ENCODE measurements at regions not wholly inside any gene's neighbourhood (a gene's known extent, or its start where the extent isn't known, plus 50 kb on each side); places are given as distances from the start of the nearest gene placed in this dataset.

DNA sequence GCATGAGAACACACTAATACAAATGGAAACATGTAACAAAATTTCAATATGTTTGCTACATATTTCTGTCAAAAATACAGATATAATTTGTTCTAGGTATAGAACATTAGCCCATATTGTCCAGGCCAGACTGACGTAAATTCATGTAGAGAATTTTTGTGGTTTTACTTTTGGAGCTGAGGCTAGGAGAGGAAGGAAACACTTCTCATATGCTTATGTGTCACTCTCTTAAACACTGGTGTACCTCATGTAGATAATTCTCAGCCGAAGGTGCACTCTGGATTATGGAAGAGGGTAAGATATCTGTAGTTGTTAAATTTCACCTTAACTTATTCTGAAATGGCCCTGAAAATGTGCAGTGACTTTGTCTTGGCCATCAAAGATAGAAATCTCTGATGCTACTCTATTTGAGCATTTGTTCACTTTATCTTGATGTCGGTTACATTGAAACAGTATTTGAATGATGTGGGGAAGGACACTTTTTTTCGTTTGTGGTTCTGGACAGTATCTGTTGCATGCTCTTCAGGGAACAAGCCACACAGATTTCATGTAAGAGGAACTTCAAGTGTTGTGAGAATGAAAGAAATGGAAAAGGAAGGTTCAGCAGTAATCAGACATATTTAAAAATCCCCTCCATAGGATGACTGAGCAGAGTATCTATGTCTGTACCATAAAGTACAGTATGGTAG lies 202.7 kb downstream of the SPATA31D1 start:
- no peak overlapping the region for H3K9ac ChIP-seq (ENCODE audit: low read length)
- no peak for DNase-seq
- H3K79me2 ChIP-seq (ENCODE audit: control insufficient read depth, insufficient read depth, low read length): no peaks in the 10 kb centered on the region
- H3K4me1 ChIP-seq (ENCODE audit: control insufficient read depth in 2 of 2, insufficient read depth in 2 of 2, low read length in 2 of 2): peaks cover 3 to 9% of the 10 kb centered on the region in 2 donors
- CTCF ChIA-PET: interaction anchor here (1.3 kb wide), 1 partner anchor 415 kb away, joined by 3 read pairs; no protein-coding TSS in a partner anchor
- Mint-ChIP-seq H3K9me3 (ENCODE audit: insufficient read depth) (peaks cover 9% of the 10 kb centered on the region), H3K4me1 (peaks cover 19% of the 10 kb centered on the region), H3K27me3 (no peaks in the 10 kb centered on the region), H3K27ac (no peak overlapping the region), H3K4me3 (no peak overlapping the region)
- H3K9me3 ChIP-seq (ENCODE audit: control extremely low read depth in 1 of 3, control insufficient read depth in 2 of 3, insufficient read depth in 1 of 3, low read length in 2 of 3): peaks cover 0 to 10% (median 0%) of the 10 kb centered on the region in 3 donors
- H3K27ac ChIP-seq (ENCODE audit: low read length in 2 of 2): no peak overlapping the region
- TF ChIP-seq EZH2 (IDR thresholded peaks at IDR 0.05; ENCODE audit: borderline replicate concordance, insufficient read depth, low read depth, low read length, poor library complexity, severe bottlenecking): no peak
- TF ChIP-seq, protein P1, sequence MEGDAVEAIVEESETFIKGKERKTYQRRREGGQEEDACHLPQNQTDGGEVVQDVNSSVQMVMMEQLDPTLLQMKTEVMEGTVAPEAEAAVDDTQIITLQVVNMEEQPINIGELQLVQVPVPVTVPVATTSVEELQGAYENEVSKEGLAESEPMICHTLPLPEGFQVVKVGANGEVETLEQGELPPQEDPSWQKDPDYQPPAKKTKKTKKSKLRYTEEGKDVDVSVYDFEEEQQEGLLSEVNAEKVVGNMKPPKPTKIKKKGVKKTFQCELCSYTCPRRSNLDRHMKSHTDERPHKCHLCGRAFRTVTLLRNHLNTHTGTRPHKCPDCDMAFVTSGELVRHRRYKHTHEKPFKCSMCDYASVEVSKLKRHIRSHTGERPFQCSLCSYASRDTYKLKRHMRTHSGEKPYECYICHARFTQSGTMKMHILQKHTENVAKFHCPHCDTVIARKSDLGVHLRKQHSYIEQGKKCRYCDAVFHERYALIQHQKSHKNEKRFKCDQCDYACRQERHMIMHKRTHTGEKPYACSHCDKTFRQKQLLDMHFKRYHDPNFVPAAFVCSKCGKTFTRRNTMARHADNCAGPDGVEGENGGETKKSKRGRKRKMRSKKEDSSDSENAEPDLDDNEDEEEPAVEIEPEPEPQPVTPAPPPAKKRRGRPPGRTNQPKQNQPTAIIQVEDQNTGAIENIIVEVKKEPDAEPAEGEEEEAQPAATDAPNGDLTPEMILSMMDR (IDR thresholded peaks at IDR 0.05): no peak
- H3K36me3 ChIP-seq (replicated peaks in 1 of 2; ENCODE audit: control extremely low read depth in 1 of 2, control insufficient read depth in 1 of 2, extremely low read depth in 1 of 2, insufficient read depth in 2 of 2, low read length in 1 of 2): no peaks in the 10 kb centered on the region
- ATAC-seq (ENCODE audit: low read depth): no peak
- 0% methylated on average over 1 of the region's 4 CpGs for WGBS (ENCODE audit: insufficient coverage)
- no peak overlapping the region for H3K4me2 ChIP-seq (replicated peaks; ENCODE audit: low read depth, low read length, poor library complexity, severe bottlenecking)
- POLR2A ChIA-PET: no interaction called here
- H4K20me1 ChIP-seq (ENCODE audit: control insufficient read depth, insufficient read depth, low read length, poor library complexity, severe bottlenecking): no peaks in the 10 kb centered on the region
- peak overlapping the region; percentile 1 for H2AFZ ChIP-seq (ENCODE audit: insufficient read depth, low read depth, low read length, poor library complexity, severe bottlenecking)
- intact Hi-C loops (cut with micrococcal nuclease): no loop called here
- H3K27me3 ChIP-seq (replicated peaks in 1 of 4; ENCODE audit: control extremely low read depth in 1 of 4, control insufficient read depth in 3 of 4, insufficient read depth in 4 of 4, low read length in 3 of 4): no peaks in the 10 kb centered on the region
- no peak overlapping the region for H3K4me3 ChIP-seq (ENCODE audit: control extremely low read depth in 1 of 5, extremely low read depth in 1 of 5, insufficient read depth in 1 of 5, low read depth in 2 of 5, low read length in 4 of 5)

DNA sequence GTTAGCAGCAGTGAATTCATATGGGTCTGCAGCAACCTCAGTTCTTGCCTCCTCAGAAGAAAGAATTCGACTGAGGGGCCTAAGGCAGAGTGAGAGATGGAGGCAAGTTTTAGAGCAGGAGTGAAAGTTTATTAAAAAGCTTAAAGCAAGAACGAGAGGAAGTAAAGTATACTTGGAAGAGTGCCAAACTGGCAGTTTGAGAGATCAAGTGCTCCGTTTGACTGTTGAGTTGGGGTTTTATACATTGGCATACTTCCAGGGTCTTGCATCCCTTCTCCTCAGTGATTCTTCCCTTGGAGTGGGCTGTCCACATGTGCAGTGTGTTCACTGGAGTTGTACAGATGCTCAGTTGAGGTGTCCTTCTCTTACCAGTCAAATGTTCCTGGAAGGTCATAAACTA lies 203.6 kb downstream of the SPATA31D1 start:
- H3K27me3 ChIP-seq (replicated peaks in 1 of 4; ENCODE audit: control extremely low read depth in 1 of 4, control insufficient read depth in 3 of 4, insufficient read depth in 4 of 4, low read length in 3 of 4): no peaks in the 10 kb centered on the region
- H3K9me3 ChIP-seq (ENCODE audit: control extremely low read depth in 1 of 3, control insufficient read depth in 2 of 3, insufficient read depth in 1 of 3, low read length in 2 of 3): peaks cover 0 to 10% (median 0%) of the 10 kb centered on the region in 3 donors
- H3K27ac Mint-ChIP-seq: no peak overlapping the region
- no peak overlapping the region for H3K4me3 Mint-ChIP-seq
- no peaks in the 10 kb centered on the region for H3K27me3 Mint-ChIP-seq
- TF ChIP-seq EZH2 (IDR thresholded peaks at IDR 0.05; ENCODE audit: borderline replicate concordance, insufficient read depth, low read depth, low read length, poor library complexity, severe bottlenecking): no peak
- TF ChIP-seq, protein P1 (IDR thresholded peaks at IDR 0.05): no peak
- no peak overlapping the region for H3K4me2 ChIP-seq (replicated peaks; ENCODE audit: low read depth, low read length, poor library complexity, severe bottlenecking)
- intact Hi-C loops (cut with micrococcal nuclease): no loop called here
- no peaks in the 10 kb centered on the region for H3K79me2 ChIP-seq (ENCODE audit: control insufficient read depth, insufficient read depth, low read length)
- H2AFZ ChIP-seq (ENCODE audit: insufficient read depth, low read depth, low read length, poor library complexity, severe bottlenecking): no peak overlapping the region
- H4K20me1 ChIP-seq (ENCODE audit: control insufficient read depth, insufficient read depth, low read length, poor library complexity, severe bottlenecking): no peaks in the 10 kb centered on the region
- H3K27ac ChIP-seq (ENCODE audit: low read length in 2 of 2): no peak overlapping the region
- POLR2A ChIA-PET: no interaction called here
- H3K4me3 ChIP-seq (ENCODE audit: control extremely low read depth in 1 of 5, extremely low read depth in 1 of 5, insufficient read depth in 1 of 5, low read depth in 2 of 5, low read length in 4 of 5): no peak overlapping the region
- no peak for ATAC-seq (ENCODE audit: low read depth)
- DNase-seq: no peak
- H3K36me3 ChIP-seq (replicated peaks in 1 of 2; ENCODE audit: control extremely low read depth in 1 of 2, control insufficient read depth in 1 of 2, extremely low read depth in 1 of 2, insufficient read depth in 2 of 2, low read length in 1 of 2): no peaks in the 10 kb centered on the region
- H3K4me1 Mint-ChIP-seq: peaks cover 22% of the 10 kb centered on the region
- peaks cover 9% of the 10 kb centered on the region for H3K9me3 Mint-ChIP-seq (ENCODE audit: insufficient read depth)
- 37% methylated on average over 2 of the region's 3 CpGs for WGBS (ENCODE audit: insufficient coverage)
- no peak overlapping the region for H3K9ac ChIP-seq (ENCODE audit: low read length)
- H3K4me1 ChIP-seq (ENCODE audit: control insufficient read depth in 2 of 2, insufficient read depth in 2 of 2, low read length in 2 of 2): peaks cover 3 to 9% of the 10 kb centered on the region in 2 donors
- CTCF ChIA-PET: no interaction called here
